Ovary (tissue), 3 donors: ENCODE measurements at regions not wholly inside any gene's neighbourhood (a gene's known extent, or its start where the extent isn't known, plus 50 kb on each side); places are given as distances from the start of the nearest gene placed in this dataset.

Experiments used
- CTCF ChIP-seq, 3 donors: fragments of 450-650 bp in 2 of 3; fragments of 200-600 bp in 1 of 3; IDR thresholded peaks; one replicate each; pipeline versions ENCODE4 v1.5.1 to v1.8.0; 2016 to 2022; ENCODE audit warnings: antibody characterized with exemption in 3 of 3, mild to moderate bottlenecking in 1 of 3
- POLR2A ChIP-seq: fragments of 450-650 bp; IDR thresholded peaks from one replicate; pipeline ENCODE4 v1.6.1; 2017; ENCODE audit warnings: antibody characterized with exemption, mild to moderate bottlenecking, moderate library complexity
- donor health status: DM: no; HTN: no; CAD: no.

GRCh38 chr4:42720533-42720932 lies 63.6 kb upstream of the ATP8A1 start:
- TF ChIP-seq CTCF (IDR thresholded peaks at IDR 0.05) (no peak), POLR2A (no peak)
